ENCODE measurements at regions not wholly inside any gene's neighbourhood (a gene's known extent, or its start where the extent isn't known, plus 50 kb on each side); places are given as distances from the start of the nearest gene placed in this dataset.

- Mint-ChIP-seq H3K9me3 (ENCODE audit: low read depth, unreplicated experiment) (peaks cover 5% of the 10 kb centered on the region), H3K36me3 (ENCODE audit: insufficient read depth, unreplicated experiment) (no peaks in the 10 kb centered on the region), H3K27ac (ENCODE audit: unreplicated experiment) (no peak overlapping the region), H3K27me3 (ENCODE audit: unreplicated experiment) (no peaks in the 10 kb centered on the region), H3K4me1 (ENCODE audit: low read depth, unreplicated experiment) (no peaks in the 10 kb centered on the region), H3K4me3 (ENCODE audit: low read depth, unreplicated experiment) (no peak overlapping the region)
- TF ChIP-seq CTCF (IDR thresholded peaks at IDR 0.05; ENCODE audit: unreplicated experiment) = no peak
- BruUV-seq (replicated peaks) = no TSS peak
- CTCF ChIA-PET = no interaction called here
- intact Hi-C loops (cut with micrococcal nuclease; ENCODE audit: unreplicated experiment) = no loop called here
- no peak for DNase-seq
Measured at GRCh38 chr3:73680391-73681095, 55.8 kb upstream of the PDZRN3 start.

GRCh38 chr3:73677336-73678024 is 52.7 kb upstream of the PDZRN3 start:
- no peaks in the 10 kb centered on the region for H3K27me3 Mint-ChIP-seq (ENCODE audit: unreplicated experiment)
- BruUV-seq (replicated peaks) = no TSS peak
- H3K4me3 Mint-ChIP-seq (ENCODE audit: low read depth, unreplicated experiment) = no peak overlapping the region
- no peak overlapping the region for H3K27ac Mint-ChIP-seq (ENCODE audit: unreplicated experiment)
- H3K4me1 Mint-ChIP-seq (ENCODE audit: low read depth, unreplicated experiment) = no peaks in the 10 kb centered on the region
- intact Hi-C loops (cut with micrococcal nuclease; ENCODE audit: unreplicated experiment) = no loop called here
- CTCF ChIA-PET = no interaction called here
- no peak for TF ChIP-seq CTCF (IDR thresholded peaks at IDR 0.05; ENCODE audit: unreplicated experiment)
- H3K36me3 Mint-ChIP-seq (ENCODE audit: insufficient read depth, unreplicated experiment) = no peaks in the 10 kb centered on the region
- no peak for DNase-seq
- peaks cover 8% of the 10 kb centered on the region for H3K9me3 Mint-ChIP-seq (ENCODE audit: low read depth, unreplicated experiment)

Measured in Calu3 (cell line).